Sigmoid colon (tissue), 4 donors: ENCODE measurements at regions not wholly inside any gene's neighbourhood (a gene's known extent, or its start where the extent isn't known, plus 50 kb on each side); places are given as distances from the start of the nearest gene placed in this dataset.

Source experiments
- CTCF ChIP-seq, 4 experiments: fragments of 450-650 bp in 3 of 4; fragments of 200-600 bp in 1 of 4; IDR thresholded peaks; one replicate each; pipeline ENCODE4 v1.5.1; 2016 to 2019; ENCODE audit warnings: antibody characterized with exemption in 4 of 4, mild to moderate bottlenecking in 3 of 4, moderate library complexity in 2 of 4
- EP300 ChIP-seq, 4 donors: sonication (generic); formaldehyde crosslinking; IDR thresholded peaks; one replicate each; pipeline ENCODE4 v1.6.1; 2017; ENCODE audit warnings: antibody characterized with exemption in 4 of 4

DNA sequence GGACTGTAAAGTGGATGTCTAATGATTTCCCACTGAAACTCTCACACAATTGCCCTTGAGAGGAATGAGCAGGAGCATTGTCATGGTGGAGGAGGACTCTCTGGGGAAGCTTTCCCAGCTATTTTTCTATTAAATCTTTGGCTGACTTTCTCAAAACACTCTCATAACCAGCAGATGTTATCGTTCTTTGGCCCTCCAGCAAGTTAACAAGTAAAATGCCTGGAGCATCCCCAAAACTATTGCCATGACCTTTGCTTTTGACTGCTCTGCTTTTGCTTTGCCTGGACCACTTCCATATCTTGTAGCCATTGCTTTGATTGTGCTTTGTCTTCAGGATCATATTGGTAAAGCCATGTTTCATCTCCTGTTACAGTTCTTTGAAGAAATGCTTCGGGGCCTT lies 120.2 kb upstream of the PDE5A start:
- no peak for TF ChIP-seq CTCF (IDR thresholded peaks at IDR 0.05)
- no peak for TF ChIP-seq EP300 (IDR thresholded peaks at IDR 0.05)
